HG02973 (cell line): ENCODE measurements at regions not wholly inside any gene's neighbourhood (a gene's known extent, or its start where the extent isn't known, plus 50 kb on each side); places are given as distances from the start of the nearest gene placed in this dataset.

Source experiments
- ATAC-seq: cut with Tn5 transposase; IDR thresholded peaks from one replicate; pipeline ENCODE4 v1.9.1; 2021; ENCODE audit warnings: moderate library complexity; ENCODE audit not compliant: unreplicated experiment

GRCh38 chr7:94054130-94054529 lies 50.0 kb upstream of the BET1 start:
- no peak for ATAC-seq

- no peak for ATAC-seq
These were observed 51.8 kb upstream of the BET1 start for GRCh38 chr7:94055963-94056362.

DNA sequence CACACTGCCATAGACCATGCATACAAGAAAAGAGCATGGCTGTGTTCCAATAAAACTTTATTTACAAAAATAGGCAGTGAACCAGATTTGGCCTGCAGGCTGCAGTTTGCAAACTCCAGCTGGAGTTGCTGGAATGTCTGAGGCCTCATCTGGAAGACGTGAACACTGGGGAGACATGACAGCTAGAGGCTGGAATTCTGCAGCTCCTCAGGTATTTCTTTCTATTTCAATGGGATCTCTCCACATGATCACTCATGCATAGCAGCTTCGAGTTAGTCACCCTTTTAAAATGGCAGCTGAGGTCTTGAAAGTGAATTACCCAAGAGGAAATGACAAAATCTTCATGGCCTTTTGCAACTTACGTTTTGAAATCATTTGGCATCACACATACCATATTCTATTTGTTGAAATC lies 52.6 kb upstream of the BET1 start:
- ATAC-seq = no peak

DNA sequence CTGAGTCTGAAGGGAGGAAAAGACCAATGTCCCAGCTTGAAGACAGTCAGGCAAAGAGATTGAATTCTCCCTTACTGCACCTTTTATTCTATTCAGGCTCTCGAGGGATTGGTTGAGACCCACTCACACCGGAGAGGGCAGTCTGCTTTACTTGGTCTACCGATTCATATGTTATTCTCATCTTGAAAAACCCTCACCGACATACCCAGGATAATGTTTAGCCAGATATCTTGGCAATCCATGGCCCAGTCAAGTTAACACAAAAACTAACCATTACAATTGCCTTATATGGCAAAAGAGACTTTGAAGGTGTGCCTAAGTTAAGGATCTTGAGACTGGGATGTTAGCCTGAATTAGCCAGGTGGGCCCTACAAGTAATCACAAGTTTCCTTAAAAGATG lies 53.8 kb upstream of the BET1 start:
- no peak for ATAC-seq

DNA sequence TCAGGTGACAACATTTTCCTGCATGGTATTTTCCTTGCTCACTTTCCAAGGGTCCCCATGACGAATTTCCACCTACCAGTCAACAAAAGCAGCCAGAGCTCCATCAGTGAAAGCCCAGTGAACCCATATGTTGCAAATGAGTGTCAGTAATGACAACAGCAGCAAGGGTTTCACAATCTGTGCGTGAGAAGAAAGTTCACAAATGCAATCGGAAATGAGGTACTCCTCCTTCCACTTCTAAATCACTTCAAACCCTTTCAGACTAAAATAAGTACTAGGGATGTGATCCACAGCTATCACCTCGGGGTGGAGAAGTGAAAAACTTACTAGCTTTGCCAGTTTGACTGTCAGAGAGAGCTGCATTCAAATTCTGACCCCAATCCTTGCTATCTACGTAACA lies 55.6 kb upstream of the BET1 start:
- no peak for ATAC-seq

DNA sequence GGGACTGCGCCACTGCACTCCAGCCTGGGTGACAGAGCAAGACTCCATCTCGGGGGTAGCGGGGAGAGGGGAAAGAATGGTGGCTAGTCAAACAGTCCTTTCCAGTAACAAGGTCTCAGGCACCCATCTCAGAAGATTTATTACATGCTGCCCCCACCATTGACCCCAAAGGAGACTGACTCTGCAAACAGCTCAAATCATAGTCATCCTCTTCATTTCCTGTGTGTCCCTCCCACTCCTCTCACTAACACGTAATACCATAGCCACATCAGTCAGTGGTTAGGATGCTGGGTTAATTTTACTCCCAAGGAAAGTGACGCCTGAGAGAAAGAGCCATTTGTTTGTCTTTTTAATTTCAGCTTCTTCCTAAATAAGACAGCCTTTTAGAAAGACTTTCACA lies 56.6 kb upstream of the BET1 start:
- ATAC-seq = peak; percentile 48

DNA sequence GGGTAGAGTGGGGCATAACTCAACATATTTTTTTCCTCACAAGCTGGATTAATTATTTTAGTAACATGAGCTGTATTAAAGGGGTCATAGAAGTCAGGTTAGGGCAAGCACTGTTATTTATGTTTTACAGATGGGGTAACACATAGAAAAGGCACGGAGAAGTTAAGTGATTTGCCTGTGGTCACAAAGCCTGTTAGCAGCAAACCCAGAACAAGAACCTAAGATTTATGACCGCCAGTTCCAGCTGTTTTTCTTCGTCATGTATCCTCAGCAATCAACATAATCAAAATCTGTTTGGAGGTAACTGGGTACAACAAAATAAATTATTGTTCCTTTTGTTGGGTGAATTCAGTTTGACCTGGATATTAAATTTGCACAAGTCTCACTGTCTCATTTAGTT lies 57.2 kb upstream of the BET1 start:
- no peak for ATAC-seq

GRCh38 chr7:94062372-94062771 lies 58.2 kb upstream of the BET1 start:
- no peak for ATAC-seq

GRCh38 chr7:94064541-94065191 lies 60.5 kb upstream of the BET1 start:
- ATAC-seq = no peak

DNA sequence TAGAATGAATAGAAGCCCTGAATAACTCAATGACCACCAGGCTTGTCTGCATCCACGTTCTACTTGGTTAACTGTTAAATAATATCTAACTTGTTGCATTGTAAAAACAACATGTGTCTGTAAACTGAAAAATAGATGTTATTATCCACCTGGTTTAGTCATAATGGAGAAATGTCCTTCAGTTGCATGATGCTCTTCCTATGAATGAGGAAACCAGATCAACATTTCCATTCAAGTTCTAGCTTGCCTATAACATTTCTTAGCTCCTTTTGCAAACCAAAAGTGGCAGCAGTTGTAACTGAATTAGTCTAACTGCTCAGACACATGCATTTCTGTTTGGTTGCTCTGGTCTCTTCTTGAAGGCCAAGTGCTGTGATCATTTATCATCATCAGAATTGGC lies 62.9 kb upstream of the BET1 start:
- no peak for ATAC-seq

DNA sequence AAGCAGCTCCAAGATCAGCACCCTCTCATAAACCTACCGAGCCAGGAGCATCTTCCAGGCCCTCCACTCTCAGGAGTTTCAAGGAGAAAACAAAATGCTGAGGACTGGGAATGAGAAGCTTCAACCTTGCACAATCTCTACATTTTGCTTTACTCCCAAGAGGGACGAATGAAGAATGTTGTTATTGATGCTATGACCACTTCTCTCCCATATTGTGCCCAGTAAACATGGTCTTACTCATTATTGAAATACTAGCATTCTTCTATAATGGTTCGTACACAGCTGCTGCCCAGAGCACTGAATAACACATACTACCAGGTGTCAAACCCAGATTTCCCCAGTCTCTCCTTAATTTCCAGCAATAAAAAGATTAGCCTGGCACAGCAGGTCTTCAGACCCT lies 63.4 kb upstream of the BET1 start:
- ATAC-seq = no peak

GRCh38 chr7:94069162-94069739 lies 65.1 kb upstream of the BET1 start:
- ATAC-seq = peak; percentile 77

DNA sequence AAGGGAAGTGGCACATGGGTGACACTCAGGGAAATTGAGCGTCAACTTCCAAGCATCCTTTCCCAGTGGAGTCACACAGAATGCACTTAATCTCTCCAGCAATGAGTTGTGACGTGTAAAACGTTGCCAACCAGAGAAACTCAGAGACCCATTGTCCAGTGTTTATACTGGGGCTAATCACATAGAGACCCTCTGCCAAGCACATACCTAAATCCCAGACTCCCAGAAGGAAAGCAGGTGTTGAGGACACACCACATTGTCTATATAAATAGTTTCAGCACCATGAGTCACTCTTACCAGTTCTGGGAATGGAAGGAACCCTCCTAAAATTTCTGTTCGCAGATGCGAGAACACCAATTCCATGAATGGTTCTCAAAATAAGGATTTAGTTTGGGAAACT lies 76.4 kb upstream of the BET1 start:
- ATAC-seq = no peak

- ATAC-seq = no peak
These were observed 78.0 kb upstream of the BET1 start for GRCh38 chr7:94082126-94082525.

DNA sequence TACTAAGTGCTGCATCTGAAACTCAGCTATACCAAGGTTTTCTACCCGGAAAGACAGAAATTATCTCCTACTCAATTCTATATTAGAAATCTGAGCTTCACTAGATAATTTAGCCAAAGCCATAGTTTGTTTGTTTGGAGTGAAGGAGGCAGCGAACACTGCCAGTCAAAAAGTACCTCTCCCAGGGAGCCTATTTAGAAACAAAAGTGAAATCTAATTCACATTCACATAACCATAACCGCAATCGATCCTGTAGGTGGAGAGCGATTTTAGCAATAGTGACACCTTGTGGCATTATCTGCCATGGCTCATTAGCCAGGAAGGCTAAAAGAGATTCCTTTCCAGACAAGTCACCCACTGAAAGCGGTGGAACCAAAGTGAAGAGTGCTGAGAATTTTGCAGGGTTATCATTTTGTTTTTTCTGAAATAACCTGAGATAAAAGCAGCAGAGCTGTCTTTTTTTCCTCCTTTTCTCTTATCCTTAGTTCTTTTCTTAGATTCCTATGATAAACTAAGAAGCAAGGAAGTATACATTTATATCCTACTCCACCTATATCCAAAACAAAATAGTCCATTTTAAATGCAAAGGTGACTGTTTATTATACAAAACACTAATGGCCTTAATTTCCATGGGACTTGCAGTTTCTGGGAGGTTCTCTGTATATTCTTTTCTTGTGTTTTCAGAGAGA lies 83.7 kb upstream of the BET1 start:
- ATAC-seq = peak; percentile 99

DNA sequence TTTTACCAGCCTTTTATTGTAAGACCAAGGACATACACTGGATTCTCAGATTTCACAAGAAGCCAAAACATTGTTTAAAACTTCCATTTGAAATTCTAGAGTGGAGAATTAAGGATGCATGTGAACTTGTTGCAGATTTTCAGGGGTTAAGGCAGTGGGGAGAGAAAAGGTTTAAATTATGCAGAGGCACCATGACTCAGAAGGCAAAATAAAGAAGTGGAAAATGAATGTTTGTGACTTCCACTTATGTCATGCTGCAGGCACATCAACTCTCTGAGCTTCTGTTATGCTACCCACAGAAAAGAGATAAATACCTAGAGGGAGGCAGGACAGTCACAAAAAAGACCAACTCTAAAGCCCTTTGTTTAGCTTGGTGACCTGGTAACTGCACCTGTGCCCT lies 84.4 kb upstream of the BET1 start:
- ATAC-seq = no peak

GRCh38 chr7:94089806-94090205 lies 85.7 kb upstream of the BET1 start:
- ATAC-seq = no peak

GRCh38 chr7:94092980-94093379 lies 88.8 kb upstream of the BET1 start:
- ATAC-seq = no peak

DNA sequence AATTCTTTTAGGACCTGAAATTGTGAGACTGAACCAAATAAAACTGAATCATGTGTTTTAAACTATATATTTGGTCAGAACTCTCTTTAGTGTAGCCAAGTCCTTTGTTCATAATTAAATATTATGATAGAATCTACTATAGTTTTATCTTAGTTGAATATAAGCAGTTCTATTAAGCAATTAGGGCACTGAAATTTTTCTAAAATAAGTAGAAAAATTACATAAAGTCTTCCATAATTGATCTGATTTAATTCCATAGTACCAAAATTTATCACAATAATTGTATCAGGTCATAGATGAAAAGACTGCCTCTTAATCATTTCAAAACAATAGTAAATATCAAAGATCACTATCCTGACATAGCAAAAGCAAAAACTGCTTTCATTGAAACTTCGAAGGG lies 90.1 kb upstream of the BET1 start:
- ATAC-seq = no peak

DNA sequence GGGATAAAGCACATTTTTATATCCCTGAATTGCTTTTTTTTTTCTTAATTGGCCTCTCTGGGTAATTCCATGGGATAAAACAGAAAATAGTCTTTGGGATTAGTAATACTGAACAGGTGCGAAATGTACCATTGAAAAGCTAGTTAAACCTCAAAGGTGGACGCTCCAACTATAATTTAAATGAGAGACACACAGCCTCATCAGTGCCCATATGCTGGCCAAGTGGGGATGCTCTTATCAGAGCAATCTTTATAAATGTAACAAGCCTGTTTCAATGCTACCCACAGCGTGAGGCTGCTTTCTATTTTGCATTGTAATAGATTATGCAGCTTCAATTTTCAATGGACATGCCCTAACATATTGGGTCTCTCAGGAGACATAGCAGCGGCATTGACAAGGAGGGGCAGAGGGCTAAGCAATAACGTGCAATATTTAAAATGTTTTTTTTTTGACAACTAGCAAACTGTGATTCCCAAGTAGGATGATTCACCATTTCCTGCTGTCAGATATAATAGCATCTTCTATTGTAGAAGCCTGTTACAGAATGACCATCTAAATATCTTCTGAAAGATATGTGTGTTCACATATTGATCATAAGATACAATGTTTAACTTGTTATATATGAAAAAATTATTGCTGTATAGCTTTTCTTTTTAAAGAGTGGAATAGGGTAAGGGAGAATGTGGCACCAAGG lies 91.3 kb upstream of the BET1 start:
- no peak for ATAC-seq

DNA sequence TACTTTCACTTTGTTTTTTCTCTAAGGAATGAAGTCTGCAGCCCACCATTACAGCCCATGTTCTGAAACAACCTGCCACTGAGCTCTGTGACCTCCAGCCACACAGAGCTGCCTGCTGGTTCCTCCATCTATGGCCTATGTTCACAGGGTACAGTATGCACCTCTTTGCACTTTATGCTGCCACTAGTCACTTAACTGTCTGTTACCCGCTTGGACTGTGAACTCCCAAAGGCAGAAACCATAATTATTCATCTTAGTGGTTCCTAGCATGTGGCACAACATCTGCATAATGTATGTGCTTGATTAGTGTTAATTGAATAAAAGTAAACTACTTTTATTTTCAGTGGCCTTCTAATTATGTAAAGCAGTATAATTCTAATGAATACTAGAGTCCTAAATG lies 95.5 kb upstream of the BET1 start:
- ATAC-seq = no peak

DNA sequence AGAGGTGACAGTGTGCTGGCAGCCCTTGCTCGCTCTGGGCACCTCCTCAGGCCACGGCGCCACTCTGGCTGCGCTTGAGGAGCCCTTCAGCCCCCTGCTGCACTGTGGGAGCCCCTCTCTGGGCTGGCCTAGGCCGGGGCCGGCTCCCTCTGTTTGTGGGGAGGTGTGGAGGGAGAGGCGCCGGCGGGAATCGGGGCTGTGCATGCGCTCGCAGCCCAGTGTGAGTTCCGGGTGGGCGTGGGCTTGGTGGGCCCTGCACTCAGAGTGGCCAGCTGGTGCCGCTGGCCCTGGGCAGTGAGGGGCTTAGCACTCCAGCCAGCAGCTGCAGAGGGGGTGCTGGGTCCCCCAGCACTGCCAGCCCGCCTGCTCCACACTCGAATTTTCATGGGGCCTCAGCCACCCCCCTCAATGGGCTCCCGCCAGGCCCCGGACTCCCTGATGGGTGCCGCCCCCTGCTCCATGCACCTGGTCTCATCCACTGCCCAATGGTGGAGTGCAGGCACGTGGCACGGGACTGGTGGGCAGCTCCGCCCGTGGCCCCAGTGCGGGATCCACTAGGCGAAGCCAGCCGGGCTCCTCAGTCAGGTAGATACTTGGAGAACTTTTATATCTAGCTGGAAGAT lies 96.7 kb upstream of the BET1 start:
- no peak for ATAC-seq
